ENCODE measurements at regions not wholly inside any gene's neighbourhood (a gene's known extent, or its start where the extent isn't known, plus 50 kb on each side); places are given as distances from the start of the nearest gene placed in this dataset.

DNA sequence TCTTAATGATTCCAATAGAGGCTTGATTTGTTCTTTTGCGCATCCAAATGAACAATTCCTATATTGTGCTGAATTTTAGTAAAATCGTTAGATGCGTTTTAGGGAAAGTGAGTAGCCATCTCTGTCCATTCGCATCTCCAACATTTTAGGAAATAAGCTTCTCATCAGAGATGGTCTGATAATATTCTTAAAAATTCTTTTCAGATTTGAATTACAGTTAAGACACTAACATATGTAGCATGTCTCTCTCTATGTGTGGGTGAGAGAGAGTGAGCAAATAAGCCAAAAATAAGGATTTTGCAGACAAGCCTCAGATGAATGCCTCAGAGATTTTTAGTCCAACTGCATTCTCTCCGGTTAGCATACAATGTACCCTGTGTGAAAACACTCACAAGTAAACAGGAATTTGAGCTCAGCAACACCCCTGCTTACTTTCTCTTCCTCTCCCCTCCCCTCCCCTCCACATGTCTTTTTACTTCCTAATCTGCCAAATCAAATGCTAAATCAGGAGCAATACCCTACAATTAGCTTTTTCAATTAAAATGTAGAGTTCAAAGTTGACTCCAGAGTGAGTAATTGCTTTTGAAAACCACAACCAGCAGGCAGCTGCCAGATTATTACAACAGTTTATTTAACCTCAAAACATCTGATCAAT lies 354.4 kb downstream of the CRPPA start:
- no peaks in the 10 kb centered on the region for H3K4me1 ChIP-seq
- H3K4me3 ChIP-seq: no peak overlapping the region
- no peaks in the 10 kb centered on the region for H3K27me3 ChIP-seq
- H3K9me3 ChIP-seq: no peaks in the 10 kb centered on the region
- no peaks in the 10 kb centered on the region for H3K36me3 ChIP-seq
- no peak for DNase-seq
- no peak overlapping the region for H3K27ac ChIP-seq
- TF ChIP-seq, protein P1, sequence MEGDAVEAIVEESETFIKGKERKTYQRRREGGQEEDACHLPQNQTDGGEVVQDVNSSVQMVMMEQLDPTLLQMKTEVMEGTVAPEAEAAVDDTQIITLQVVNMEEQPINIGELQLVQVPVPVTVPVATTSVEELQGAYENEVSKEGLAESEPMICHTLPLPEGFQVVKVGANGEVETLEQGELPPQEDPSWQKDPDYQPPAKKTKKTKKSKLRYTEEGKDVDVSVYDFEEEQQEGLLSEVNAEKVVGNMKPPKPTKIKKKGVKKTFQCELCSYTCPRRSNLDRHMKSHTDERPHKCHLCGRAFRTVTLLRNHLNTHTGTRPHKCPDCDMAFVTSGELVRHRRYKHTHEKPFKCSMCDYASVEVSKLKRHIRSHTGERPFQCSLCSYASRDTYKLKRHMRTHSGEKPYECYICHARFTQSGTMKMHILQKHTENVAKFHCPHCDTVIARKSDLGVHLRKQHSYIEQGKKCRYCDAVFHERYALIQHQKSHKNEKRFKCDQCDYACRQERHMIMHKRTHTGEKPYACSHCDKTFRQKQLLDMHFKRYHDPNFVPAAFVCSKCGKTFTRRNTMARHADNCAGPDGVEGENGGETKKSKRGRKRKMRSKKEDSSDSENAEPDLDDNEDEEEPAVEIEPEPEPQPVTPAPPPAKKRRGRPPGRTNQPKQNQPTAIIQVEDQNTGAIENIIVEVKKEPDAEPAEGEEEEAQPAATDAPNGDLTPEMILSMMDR (IDR thresholded peaks at IDR 0.05): no peak
- no peak for TF ChIP-seq POLR2A (IDR thresholded peaks at IDR 0.05)

DNA sequence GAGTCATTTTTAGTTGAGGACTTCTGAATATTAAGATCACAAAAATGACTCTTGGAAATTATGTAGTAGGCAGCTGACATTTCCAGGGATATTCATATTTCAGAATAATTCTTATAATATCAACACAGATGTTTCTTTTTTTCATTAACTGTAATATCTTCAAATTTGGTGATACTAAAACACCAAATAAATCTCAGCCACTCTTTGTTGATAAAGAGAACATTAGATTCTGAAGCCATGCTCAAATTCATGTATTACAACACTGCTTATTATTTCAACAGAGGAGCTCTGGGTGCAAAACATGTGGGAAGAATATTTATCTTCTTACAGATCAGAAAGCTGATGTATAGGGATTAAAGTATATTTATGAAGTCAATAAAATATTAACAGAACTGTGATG lies 355.4 kb downstream of the CRPPA start:
- Histone ChIP-seq H3K36me3 (no peaks in the 10 kb centered on the region), H3K9me3 (no peaks in the 10 kb centered on the region), H3K27me3 (no peaks in the 10 kb centered on the region), H3K27ac (no peak overlapping the region), H3K4me1 (no peaks in the 10 kb centered on the region), H3K4me3 (no peak overlapping the region)
- TF ChIP-seq, protein P1 (IDR thresholded peaks at IDR 0.05): no peak
- TF ChIP-seq POLR2A (IDR thresholded peaks at IDR 0.05): no peak
- no peak for DNase-seq

DNA sequence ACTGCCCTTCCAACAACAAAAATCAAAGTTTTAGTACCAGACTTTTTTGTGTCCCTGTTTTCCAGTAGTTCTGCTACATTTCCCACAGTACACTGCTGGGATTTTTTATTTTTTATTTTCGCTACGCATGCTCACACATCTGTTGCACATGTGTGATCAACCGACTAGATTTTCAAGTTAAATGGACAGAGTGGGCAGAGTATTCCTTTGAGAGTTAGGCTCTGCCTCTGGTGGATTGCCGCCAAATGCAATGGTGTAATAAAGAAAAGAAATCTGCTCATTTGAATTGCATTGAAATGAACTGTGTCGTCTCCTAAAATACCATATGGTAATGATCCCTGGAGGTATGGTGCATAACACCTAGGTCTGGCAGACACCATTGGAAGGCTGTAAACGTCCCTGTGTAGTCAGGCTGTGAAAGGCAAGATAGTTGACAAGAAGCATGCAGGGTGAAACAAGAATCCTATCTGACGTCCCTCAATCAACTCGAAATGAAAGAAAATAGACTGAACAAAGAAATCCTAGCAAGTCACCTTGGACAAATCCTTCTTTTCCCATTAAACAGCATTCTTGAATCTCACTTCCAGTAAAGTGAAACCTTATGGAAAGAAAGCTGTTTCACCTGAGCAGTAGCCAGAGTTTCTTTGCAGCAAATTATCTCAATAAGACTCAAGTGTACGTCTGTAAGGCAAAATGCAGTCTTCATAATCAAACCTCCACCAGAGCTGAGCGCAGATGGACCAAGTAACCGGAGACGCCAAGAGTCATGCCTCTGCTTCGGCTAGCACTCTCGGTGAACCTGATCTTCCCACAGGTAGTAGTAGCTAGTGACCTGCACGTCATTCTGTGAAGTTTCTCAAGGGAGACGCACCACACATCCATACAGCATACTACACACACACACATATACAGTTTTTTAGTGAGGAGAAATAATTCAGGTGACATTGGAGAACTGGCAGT lies 357.3 kb downstream of the CRPPA start:
- Histone ChIP-seq H3K27me3 (no peaks in the 10 kb centered on the region), H3K4me1 (no peaks in the 10 kb centered on the region), H3K9me3 (no peaks in the 10 kb centered on the region), H3K27ac (no peak overlapping the region), H3K36me3 (no peaks in the 10 kb centered on the region), H3K4me3 (no peak overlapping the region)
- TF ChIP-seq, protein P1 (IDR thresholded peaks at IDR 0.05): no peak
- TF ChIP-seq POLR2A (IDR thresholded peaks at IDR 0.05): no peak
- DNase-seq: no peak

DNA sequence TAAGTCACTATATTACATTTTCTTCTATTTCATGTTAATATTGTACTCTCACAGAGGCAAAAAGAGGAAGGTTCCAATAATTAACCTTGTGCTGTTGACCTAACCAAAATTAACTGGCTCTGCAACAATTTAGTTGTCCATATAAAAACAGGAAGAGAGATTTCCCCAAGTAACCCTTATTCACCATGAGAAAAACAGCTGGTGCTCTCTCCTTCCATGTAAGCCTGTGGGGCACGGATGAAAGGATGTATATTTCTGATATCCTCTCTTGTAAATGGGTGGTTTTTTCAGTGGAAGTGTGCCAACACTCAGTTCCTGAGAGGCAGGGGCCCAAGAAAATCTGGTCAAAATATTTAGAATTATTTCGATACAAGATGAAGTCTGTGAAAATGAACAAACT lies 358.1 kb downstream of the CRPPA start:
- TF ChIP-seq, protein P1 (IDR thresholded peaks at IDR 0.05): no peak
- no peak for TF ChIP-seq POLR2A (IDR thresholded peaks at IDR 0.05)
- H3K4me1 ChIP-seq: no peaks in the 10 kb centered on the region
- no peak overlapping the region for H3K27ac ChIP-seq
- H3K36me3 ChIP-seq: no peaks in the 10 kb centered on the region
- no peak overlapping the region for H3K4me3 ChIP-seq
- no peaks in the 10 kb centered on the region for H3K9me3 ChIP-seq
- DNase-seq: no peak
- no peaks in the 10 kb centered on the region for H3K27me3 ChIP-seq

DNA sequence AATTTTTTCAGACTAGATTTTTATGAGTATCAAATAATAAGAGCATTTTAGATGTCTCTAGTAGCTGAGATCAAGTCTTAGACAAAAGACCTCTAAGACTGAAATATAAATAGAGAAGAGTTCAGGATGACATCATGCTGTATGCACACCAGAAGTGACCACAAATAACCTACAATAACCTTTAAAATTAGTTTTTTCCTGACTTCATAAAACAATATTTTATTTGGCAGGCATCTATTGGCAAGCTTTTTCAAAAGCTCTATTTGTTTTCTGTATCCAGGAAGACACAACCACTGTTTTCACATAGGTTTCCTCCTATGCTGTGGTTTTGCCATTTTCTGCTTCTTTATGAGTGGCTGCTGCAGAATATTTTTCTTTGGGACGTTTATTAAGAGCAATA lies 359.1 kb downstream of the CRPPA start:
- no peaks in the 10 kb centered on the region for H3K9me3 ChIP-seq
- no peaks in the 10 kb centered on the region for H3K4me1 ChIP-seq
- no peak overlapping the region for H3K27ac ChIP-seq
- no peaks in the 10 kb centered on the region for H3K27me3 ChIP-seq
- DNase-seq: no peak
- H3K36me3 ChIP-seq: no peaks in the 10 kb centered on the region
- H3K4me3 ChIP-seq: no peak overlapping the region
- TF ChIP-seq, protein P1 (IDR thresholded peaks at IDR 0.05): no peak
